ENCODE measurements at regions not wholly inside any gene's neighbourhood (a gene's known extent, or its start where the extent isn't known, plus 50 kb on each side); places are given as distances from the start of the nearest gene placed in this dataset.
"Not testable (repeated sequence)": the region's sequence is repeated elsewhere in the genome, so short reads cannot be mapped to it uniquely, and the experiment has no call there.

- DNase-seq (ENCODE audit: low spot score) (no peak), ATAC-seq (ENCODE audit: low FRiP score) (no peak)
- no peak for TF ChIP-seq CTCF (IDR thresholded peaks at IDR 0.05)
These were observed 421.0 kb upstream of the API5 start for GRCh38 chr11:42890773-42891172.

- no peak for TF ChIP-seq CTCF (IDR thresholded peaks at IDR 0.05)
- DNase-seq (ENCODE audit: low spot score) (no peak), ATAC-seq (ENCODE audit: low FRiP score) (no peak)
These were observed 410.7 kb upstream of the API5 start for GRCh38 chr11:42901084-42901483.

- no peak for TF ChIP-seq CTCF (IDR thresholded peaks at IDR 0.05)
- DNase-seq (ENCODE audit: low spot score) (no peak), ATAC-seq (ENCODE audit: low FRiP score) (no peak)
These were observed 405.6 kb upstream of the API5 start for GRCh38 chr11:42906226-42906625.

- DNase-seq (ENCODE audit: low spot score) (no peak), ATAC-seq (ENCODE audit: low FRiP score) (no peak)
- no peak for TF ChIP-seq CTCF (IDR thresholded peaks at IDR 0.05)
These were observed 398.1 kb upstream of the API5 start for GRCh38 chr11:42913731-42914130.

GRCh38 chr11:42923651-42924050 is 388.1 kb upstream of the API5 start:
- DNase-seq (ENCODE audit: low spot score) (no peak), ATAC-seq (ENCODE audit: low FRiP score) (no peak)
- no peak for TF ChIP-seq CTCF (IDR thresholded peaks at IDR 0.05)

GRCh38 chr11:42925916-42926315 is 385.9 kb upstream of the API5 start:
- DNase-seq (ENCODE audit: low spot score): no peak
- no peak for ATAC-seq (ENCODE audit: low FRiP score)
- TF ChIP-seq CTCF (IDR thresholded peaks at IDR 0.05): no peak

- no peak for ATAC-seq (ENCODE audit: low FRiP score)
These were observed 364.4 kb upstream of the API5 start for GRCh38 chr11:42947405-42947804.

GRCh38 chr11:42949738-42950376 is 361.9 kb upstream of the API5 start:
- DNase-seq (ENCODE audit: low spot score); ATAC-seq (ENCODE audit: low FRiP score): not testable (repeated sequence)

More at GRCh38 chr11:42947405-42947804, 364.4 kb upstream of the API5 start:
- no peak for DNase-seq (ENCODE audit: low spot score)
- TF ChIP-seq CTCF (IDR thresholded peaks at IDR 0.05): no peak

Measured in omental fat pad (tissue), 3 donors.